MM.1S (cell line): ENCODE measurements at regions not wholly inside any gene's neighbourhood (a gene's known extent, or its start where the extent isn't known, plus 50 kb on each side); places are given as distances from the start of the nearest gene placed in this dataset.
"Not testable (repeated sequence)": the region's sequence is repeated elsewhere in the genome, so short reads cannot be mapped to it uniquely, and the experiment has no call there.

Experiments used
- DNase-seq: peaks from one replicate; pipeline ENCODE4 v3.0.0-alpha.2; 2015
- H2AFZ ChIP-seq: fragments of 300-600 bp; sonication (generic); 2 replicates; pipeline ENCODE4 v1.6.0; 2016; ENCODE audit warnings: antibody characterized with exemption, low read length
- H3F3A ChIP-seq: fragments of 300-600 bp; sonication (generic); 2 replicates; pipeline ENCODE4 v1.6.1; 2016; ENCODE audit warnings: mild to moderate bottlenecking, antibody characterized with exemption, low read length, moderate library complexity, mixed read lengths; ENCODE audit not compliant: insufficient read depth
- H3K27ac ChIP-seq: fragments of 300-600 bp; sonication (generic); 2 replicates; pipeline ENCODE4 v1.5.1; 2016; ENCODE audit warnings: mild to moderate bottlenecking, low read length
- H3K27me3 ChIP-seq: fragments of 300-600 bp; sonication (generic); replicated peaks from 2 replicates; pipeline ENCODE4 v1.6.0; 2016; ENCODE audit warnings: low read length; ENCODE audit not compliant: insufficient read depth
- H3K36me3 ChIP-seq: fragments of 300-600 bp; sonication (generic); replicated peaks from 2 replicates; pipeline ENCODE4 v1.6.1; 2016; ENCODE audit warnings: mild to moderate bottlenecking, low read length, mixed read lengths; ENCODE audit not compliant: insufficient read depth
- H3K4me1 ChIP-seq: fragments of 300-600 bp; sonication (generic); 2 replicates; pipeline ENCODE4 v1.6.1; 2016; ENCODE audit warnings: low read length, mixed read lengths
- H3K4me2 ChIP-seq: fragments of 300-600 bp; sonication (generic); 2 replicates; pipeline ENCODE4 v1.6.0; 2016; ENCODE audit warnings: low read depth, low read length
- H3K4me3 ChIP-seq: fragments of 300-600 bp; sonication (generic); 2 replicates; pipeline ENCODE4 v1.5.1; 2016; ENCODE audit warnings: low read length, mixed read lengths
- H3K79me2 ChIP-seq: fragments of 300-600 bp; sonication (generic); 2 replicates; pipeline ENCODE4 v1.6.1; 2016; ENCODE audit warnings: mixed run types, low read length, mixed read lengths
- H3K9ac ChIP-seq: fragments of 300-600 bp; sonication (generic); 2 replicates; pipeline ENCODE4 v1.6.1; 2016; ENCODE audit warnings: low read length, mixed read lengths
- H3K9me2 ChIP-seq: fragments of 300-600 bp; sonication (generic); replicated peaks from 2 replicates; pipeline ENCODE4 v1.6.1; 2016; ENCODE audit warnings: mild to moderate bottlenecking, low read length, mixed read lengths; ENCODE audit not compliant: insufficient read depth
- H3K9me3 ChIP-seq: fragments of 300-600 bp; sonication (generic); replicated peaks from 2 replicates; pipeline ENCODE4 v1.6.1; 2016; ENCODE audit warnings: mild to moderate bottlenecking, low read length, mixed read lengths; ENCODE audit not compliant: insufficient read depth
- H4K20me1 ChIP-seq: fragments of 300-600 bp; sonication (generic); 2 replicates; pipeline ENCODE4 v1.6.1; 2016; ENCODE audit warnings: mild to moderate bottlenecking, low read length, moderate library complexity, mixed read lengths; ENCODE audit not compliant: insufficient read depth
- CTCF ChIP-seq: fragments of 300-600 bp; sonication (generic); IDR thresholded peaks from 2 replicates; pipeline ENCODE4 v1.5.1; 2016; ENCODE audit warnings: antibody characterized with exemption, low read length, mixed read lengths
- EZH2 ChIP-seq: fragments of 300-600 bp; sonication (generic); optimal IDR thresholded peaks from 2 replicates; pipeline ENCODE3; 2017; ENCODE audit warnings: low read depth, mild to moderate bottlenecking, antibody characterized with exemption, low read length, mixed read lengths
- EZH2phosphoT487 ChIP-seq: fragments of 300-600 bp; sonication (generic); IDR thresholded peaks from 2 replicates; pipeline ENCODE4 v1.6.1; 2018; ENCODE audit warnings: antibody characterized with exemption, low read length

- Histone ChIP-seq H3K9me3 (no peaks in the 10 kb centered on the region), H3K27me3 (no peaks in the 10 kb centered on the region), H3K9me2 (no peaks in the 10 kb centered on the region), H4K20me1 (no peaks in the 10 kb centered on the region), H3K4me1 (no peaks in the 10 kb centered on the region), H3K79me2 (no peaks in the 10 kb centered on the region), H3F3A (no peaks in the 10 kb centered on the region), H3K4me2 (no peak overlapping the region), H3K36me3 (no peaks in the 10 kb centered on the region), H3K4me3 (no peak overlapping the region), H3K9ac (no peak overlapping the region), H3K27ac (no peak overlapping the region), H2AFZ (no peak overlapping the region)
- TF ChIP-seq CTCF, result no peak
- TF ChIP-seq EZH2, result no peak
- TF ChIP-seq EZH2phosphoT487, result no peak
- DNase-seq, result no peak
Measured at GRCh38 chr7:153566324-153566723, 485.9 kb upstream of the DPP6 start.

GRCh38 chr7:153567426-153567825 lies 484.8 kb upstream of the DPP6 start:
- H3K36me3 ChIP-seq, result no peaks in the 10 kb centered on the region
- no peak overlapping the region for H3K9ac ChIP-seq
- H3K9me2 ChIP-seq, result no peaks in the 10 kb centered on the region
- no peaks in the 10 kb centered on the region for H3K79me2 ChIP-seq
- no peaks in the 10 kb centered on the region for H4K20me1 ChIP-seq
- H3F3A ChIP-seq, result no peaks in the 10 kb centered on the region
- no peak overlapping the region for H3K4me3 ChIP-seq
- H3K4me1 ChIP-seq, result no peaks in the 10 kb centered on the region
- no peaks in the 10 kb centered on the region for H3K27me3 ChIP-seq
- no peak overlapping the region for H2AFZ ChIP-seq
- no peaks in the 10 kb centered on the region for H3K9me3 ChIP-seq
- no peak overlapping the region for H3K4me2 ChIP-seq
- no peak for DNase-seq
- TF ChIP-seq CTCF (no peak), EZH2 (no peak), EZH2phosphoT487 (no peak)
- H3K27ac ChIP-seq, result no peak overlapping the region

- not testable (repeated sequence) for H3K4me3 ChIP-seq, H3K9ac ChIP-seq, H3K4me2 ChIP-seq, H2AFZ ChIP-seq, DNase-seq, H3K27me3 ChIP-seq, H3K36me3 ChIP-seq, H3K4me1 ChIP-seq, H3F3A ChIP-seq, H3K27ac ChIP-seq, H3K79me2 ChIP-seq, H4K20me1 ChIP-seq, H3K9me3 ChIP-seq, H3K9me2 ChIP-seq
Measured at GRCh38 chr7:153569520-153569919, 482.7 kb upstream of the DPP6 start.

GRCh38 chr7:153576096-153576495 lies 476.1 kb upstream of the DPP6 start:
- no peaks in the 10 kb centered on the region for H3K36me3 ChIP-seq
- DNase-seq, result no peak
- H3K9me2 ChIP-seq, result no peaks in the 10 kb centered on the region
- H3K9me3 ChIP-seq, result no peaks in the 10 kb centered on the region
- no peak overlapping the region for H3K9ac ChIP-seq
- H3K4me2 ChIP-seq, result no peak overlapping the region
- TF ChIP-seq EZH2 (no peak), EZH2phosphoT487 (no peak), CTCF (no peak)
- H4K20me1 ChIP-seq, result no peaks in the 10 kb centered on the region
- no peaks in the 10 kb centered on the region for H3K79me2 ChIP-seq
- no peaks in the 10 kb centered on the region for H3F3A ChIP-seq
- no peaks in the 10 kb centered on the region for H3K4me1 ChIP-seq
- no peaks in the 10 kb centered on the region for H3K27me3 ChIP-seq
- H2AFZ ChIP-seq, result no peak overlapping the region
- no peak overlapping the region for H3K27ac ChIP-seq
- H3K4me3 ChIP-seq, result no peak overlapping the region
